Activated T-cell treated with anti-CD3 and anti-CD28 coated beads, Interleukin-2, amount 50 U/mL, for 4 hours (primary cell): ENCODE measurements at regions not wholly inside any gene's neighbourhood (a gene's known extent, or its start where the extent isn't known, plus 50 kb on each side); places are given as distances from the start of the nearest gene placed in this dataset.

ENCODE experiments used
- ATAC-seq, 2 donors: fragments of 200-7000 bp; cut with Tn5 transposase; one replicate each; pipeline ENCODE4 v1.10.0; 2021
- DNase-seq: peaks from one replicate; pipeline ENCODE4 v3.0.0-alpha.2; 2020
- H3K27me3 Mint-ChIP-seq: one replicate; pipeline ENCODE4 v1.8.0; 2021; ENCODE audit warnings: low read depth, mixed read lengths
- H3K36me3 Mint-ChIP-seq: one replicate; pipeline ENCODE4 v1.8.0; 2022; ENCODE audit warnings: mixed read lengths; ENCODE audit not compliant: insufficient read depth
- H3K4me1 Mint-ChIP-seq: one replicate; pipeline ENCODE4 v1.8.0; 2021; ENCODE audit warnings: low read depth, mixed read lengths
- H3K4me3 Mint-ChIP-seq: one replicate; pipeline ENCODE4 v1.8.0; 2021; ENCODE audit warnings: mild to moderate bottlenecking, moderate library complexity, mixed read lengths
- H3K9me3 Mint-ChIP-seq: one replicate; pipeline ENCODE4 v1.8.0; 2021; ENCODE audit warnings: mixed read lengths

- peaks cover 45% of the 10 kb centered on the region for H3K27me3 Mint-ChIP-seq
- no peak for DNase-seq
- no peak overlapping the region for H3K4me3 Mint-ChIP-seq
- no peak for ATAC-seq
- peaks cover 4% of the 10 kb centered on the region for H3K4me1 Mint-ChIP-seq
- H3K9me3 Mint-ChIP-seq: peaks cover 3% of the 10 kb centered on the region
- no peaks in the 10 kb centered on the region for H3K36me3 Mint-ChIP-seq
Observed at GRCh38 chr9:87149799-87150198, 202.5 kb upstream of the GAS1 start.

- H3K36me3 Mint-ChIP-seq: no peaks in the 10 kb centered on the region
- H3K27me3 Mint-ChIP-seq: peaks cover 36% of the 10 kb centered on the region
Observed at GRCh38 chr9:87152256-87152655, 204.9 kb upstream of the GAS1 start.

DNA sequence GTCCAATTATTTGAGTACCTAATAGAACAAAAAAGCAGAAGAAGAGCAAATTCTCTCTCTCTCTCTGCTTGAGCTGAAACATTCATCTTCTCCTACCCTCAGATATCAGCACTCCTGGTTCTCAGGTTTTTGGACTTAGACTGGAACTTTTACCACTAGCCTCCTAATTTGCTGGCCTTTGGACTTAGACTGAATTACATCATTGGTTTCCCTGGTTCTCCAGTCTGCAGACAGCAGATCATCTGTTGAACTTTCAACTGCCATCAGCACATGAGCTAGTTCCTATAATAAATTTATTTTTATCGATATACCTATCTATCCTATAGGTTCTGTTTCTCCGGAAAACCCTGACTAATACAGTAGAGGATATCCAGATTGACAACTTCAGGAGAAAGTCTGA is 208.9 kb upstream of the GAS1 start:
- Mint-ChIP-seq H3K9me3 (no peaks in the 10 kb centered on the region), H3K4me3 (no peak overlapping the region), H3K4me1 (no peaks in the 10 kb centered on the region), H3K36me3 (no peaks in the 10 kb centered on the region), H3K27me3 (peaks cover 5% of the 10 kb centered on the region)
- ATAC-seq: no peak
- no peak for DNase-seq

More at GRCh38 chr9:87152256-87152655, 204.9 kb upstream of the GAS1 start:
- H3K4me1 Mint-ChIP-seq: peaks cover 4% of the 10 kb centered on the region
- ATAC-seq: no peak
- no peak for DNase-seq
- H3K9me3 Mint-ChIP-seq: no peaks in the 10 kb centered on the region
- no peak overlapping the region for H3K4me3 Mint-ChIP-seq

- H3K4me1 Mint-ChIP-seq: no peaks in the 10 kb centered on the region
- H3K4me3 Mint-ChIP-seq: no peak overlapping the region
- no peaks in the 10 kb centered on the region for H3K36me3 Mint-ChIP-seq
- DNase-seq: no peak
- H3K9me3 Mint-ChIP-seq: no peaks in the 10 kb centered on the region
- peaks cover 5% of the 10 kb centered on the region for H3K27me3 Mint-ChIP-seq
- ATAC-seq: no peak
Observed at GRCh38 chr9:87157366-87158031, 210.2 kb upstream of the GAS1 start.

- Mint-ChIP-seq H3K4me1 (no peaks in the 10 kb centered on the region), H3K4me3 (no peak overlapping the region), H3K27me3 (peaks cover 5% of the 10 kb centered on the region), H3K36me3 (no peaks in the 10 kb centered on the region), H3K9me3 (no peaks in the 10 kb centered on the region)
- no peak for ATAC-seq
- no peak for DNase-seq
Observed at GRCh38 chr9:87158765-87159164, 211.5 kb upstream of the GAS1 start.

DNA sequence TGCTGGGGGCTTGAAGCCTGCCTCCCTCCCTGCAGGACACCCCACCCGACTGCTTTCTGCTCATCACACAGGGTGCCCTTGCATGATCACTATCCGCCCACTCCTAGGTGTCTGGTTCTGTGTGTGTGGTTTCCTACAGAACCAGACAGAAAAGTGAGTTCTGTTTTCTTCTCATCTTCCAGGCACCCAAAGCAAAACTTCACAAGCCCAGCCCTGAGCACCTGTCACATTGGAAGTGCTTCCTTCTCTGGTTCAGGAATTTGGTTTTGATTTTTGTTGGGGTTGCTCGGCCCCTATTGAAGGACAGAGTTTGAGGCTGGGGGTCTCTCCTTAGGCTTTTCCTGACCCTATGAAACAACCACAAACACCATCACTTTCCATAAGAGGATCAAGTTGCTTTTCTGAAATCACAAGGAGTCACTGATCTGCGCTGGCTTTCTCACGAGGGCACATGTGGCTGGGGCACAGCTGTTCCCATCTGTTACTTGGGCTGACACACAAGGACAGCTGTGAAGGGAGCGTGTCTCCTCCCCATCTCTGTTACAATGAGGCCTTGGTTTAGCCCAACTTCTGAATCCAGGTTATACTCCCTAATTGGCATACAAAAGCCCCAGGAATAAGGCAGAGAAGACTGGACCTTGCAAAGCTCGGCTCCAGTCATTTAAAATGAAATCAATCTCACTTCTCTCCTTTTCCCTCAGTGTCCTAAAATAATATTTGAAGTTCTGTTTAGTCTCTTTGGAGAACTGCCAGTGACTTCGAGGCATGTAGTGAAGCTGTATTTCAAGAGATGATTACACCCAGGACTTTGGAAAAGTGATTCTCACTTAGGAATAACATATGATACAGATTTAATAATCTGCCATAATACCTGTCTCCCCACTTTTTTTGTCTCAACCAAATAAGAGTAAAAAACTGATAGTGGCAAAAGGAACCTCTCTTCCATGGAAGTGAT is 213.1 kb upstream of the GAS1 start:
- H3K9me3 Mint-ChIP-seq: no peaks in the 10 kb centered on the region
- H3K4me1 Mint-ChIP-seq: no peaks in the 10 kb centered on the region
- ATAC-seq (no peak), DNase-seq (no peak)
- no peaks in the 10 kb centered on the region for H3K36me3 Mint-ChIP-seq
- no peak overlapping the region for H3K4me3 Mint-ChIP-seq
- H3K27me3 Mint-ChIP-seq: peaks cover 2% of the 10 kb centered on the region

DNA sequence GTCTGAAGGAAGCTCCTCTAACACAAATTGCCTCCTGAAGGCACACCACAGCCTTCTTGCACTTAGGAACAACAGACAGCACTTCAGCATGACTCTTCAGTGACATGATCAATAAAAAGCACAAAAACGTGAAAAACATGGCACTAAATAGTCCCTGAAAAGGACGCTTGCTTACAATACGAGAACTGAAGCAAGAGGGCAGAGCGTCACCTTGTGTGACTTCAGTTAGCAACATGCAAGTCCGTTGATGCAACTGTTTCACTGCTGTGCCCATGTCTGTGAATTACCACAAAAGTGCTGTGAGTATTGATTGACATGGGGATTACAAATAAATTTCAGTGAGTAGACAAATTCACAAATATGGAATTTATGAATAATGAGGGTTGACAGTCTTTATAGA is 219.9 kb upstream of the GAS1 start:
- Mint-ChIP-seq H3K4me3 (no peak overlapping the region), H3K9me3 (no peaks in the 10 kb centered on the region), H3K36me3 (no peaks in the 10 kb centered on the region), H3K27me3 (peaks cover 2% of the 10 kb centered on the region), H3K4me1 (no peaks in the 10 kb centered on the region)
- DNase-seq (no peak), ATAC-seq (no peak)

DNA sequence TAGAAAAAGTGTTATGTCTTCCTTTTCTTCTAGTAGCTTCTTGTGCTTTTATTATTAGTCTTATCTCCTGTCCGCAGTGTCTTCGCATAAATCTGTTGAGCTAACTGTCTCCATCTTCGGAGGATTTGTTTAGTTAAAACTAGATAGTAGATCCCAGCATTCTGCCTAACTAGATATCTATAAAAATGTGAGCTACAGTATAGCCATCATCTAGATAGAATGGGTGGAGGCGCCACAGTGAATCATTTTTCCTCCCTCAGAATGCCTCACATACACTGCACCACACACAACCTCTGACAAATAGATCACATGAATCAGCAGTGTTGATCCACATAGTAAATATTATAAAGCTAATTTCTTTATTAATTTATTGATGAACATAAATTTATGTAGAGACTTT is 220.3 kb upstream of the GAS1 start:
- ATAC-seq (no peak), DNase-seq (no peak)
- no peaks in the 10 kb centered on the region for H3K36me3 Mint-ChIP-seq
- H3K27me3 Mint-ChIP-seq: peaks cover 2% of the 10 kb centered on the region
- H3K4me1 Mint-ChIP-seq: no peaks in the 10 kb centered on the region
- H3K9me3 Mint-ChIP-seq: no peaks in the 10 kb centered on the region
- H3K4me3 Mint-ChIP-seq: no peak overlapping the region

GRCh38 chr9:87178302-87178701 is 231.0 kb upstream of the GAS1 start:
- DNase-seq (no peak), ATAC-seq (no peak)
- Mint-ChIP-seq H3K9me3 (peaks cover 11% of the 10 kb centered on the region), H3K4me1 (no peaks in the 10 kb centered on the region), H3K27me3 (no peaks in the 10 kb centered on the region), H3K4me3 (no peak overlapping the region), H3K36me3 (no peaks in the 10 kb centered on the region)

- ATAC-seq: no peak
- no peaks in the 10 kb centered on the region for H3K27me3 Mint-ChIP-seq
- peaks cover 11% of the 10 kb centered on the region for H3K9me3 Mint-ChIP-seq
- no peak for DNase-seq
- no peak overlapping the region for H3K4me3 Mint-ChIP-seq
- H3K4me1 Mint-ChIP-seq: no peaks in the 10 kb centered on the region
- no peaks in the 10 kb centered on the region for H3K36me3 Mint-ChIP-seq
Observed at GRCh38 chr9:87179553-87180340, 232.4 kb upstream of the GAS1 start.

DNA sequence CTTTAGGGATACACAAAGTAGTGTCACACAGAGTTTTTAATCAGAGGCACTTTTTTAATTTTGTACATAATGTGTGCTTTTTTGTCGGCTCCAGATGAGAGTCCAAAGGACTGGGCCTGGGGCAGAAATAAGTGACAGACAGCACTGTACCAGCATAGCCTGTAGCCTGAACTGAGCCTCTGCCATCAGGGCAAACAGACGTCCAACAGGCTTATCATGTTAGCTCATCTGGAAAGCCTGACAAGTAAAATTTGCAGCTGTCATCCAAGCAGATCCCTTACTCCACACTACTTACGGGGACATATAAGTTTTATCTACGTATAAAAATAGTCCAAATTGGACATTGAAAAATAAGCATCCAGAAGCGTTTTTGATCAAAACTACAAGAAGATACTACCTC is 233.1 kb upstream of the GAS1 start:
- H3K4me3 Mint-ChIP-seq: no peak overlapping the region
- H3K9me3 Mint-ChIP-seq: peaks cover 11% of the 10 kb centered on the region
- H3K4me1 Mint-ChIP-seq: no peaks in the 10 kb centered on the region
- H3K36me3 Mint-ChIP-seq: no peaks in the 10 kb centered on the region
- ATAC-seq: no peak
- no peak for DNase-seq
- no peaks in the 10 kb centered on the region for H3K27me3 Mint-ChIP-seq

DNA sequence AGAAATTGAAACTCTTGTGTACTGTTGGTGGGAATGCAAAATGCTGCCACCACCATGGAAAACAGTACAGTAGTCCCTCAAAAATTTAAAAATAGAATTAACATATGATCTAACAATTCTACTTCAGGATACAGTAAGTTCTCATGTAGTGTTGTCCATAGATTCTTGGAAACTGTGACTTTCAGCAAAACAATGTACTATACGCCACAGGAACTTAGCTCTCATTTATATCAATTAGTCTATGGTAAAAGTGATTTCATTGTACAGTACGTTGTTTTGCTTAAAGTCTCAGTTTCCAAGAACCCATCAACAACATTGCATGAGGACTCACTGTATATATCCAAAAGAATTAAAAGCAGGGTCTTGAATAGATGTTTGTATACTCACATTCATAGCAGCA is 233.5 kb upstream of the GAS1 start:
- Mint-ChIP-seq H3K36me3 (no peaks in the 10 kb centered on the region), H3K4me1 (no peaks in the 10 kb centered on the region), H3K27me3 (no peaks in the 10 kb centered on the region), H3K9me3 (peaks cover 11% of the 10 kb centered on the region), H3K4me3 (no peak overlapping the region)
- DNase-seq (no peak), ATAC-seq (no peak)

DNA sequence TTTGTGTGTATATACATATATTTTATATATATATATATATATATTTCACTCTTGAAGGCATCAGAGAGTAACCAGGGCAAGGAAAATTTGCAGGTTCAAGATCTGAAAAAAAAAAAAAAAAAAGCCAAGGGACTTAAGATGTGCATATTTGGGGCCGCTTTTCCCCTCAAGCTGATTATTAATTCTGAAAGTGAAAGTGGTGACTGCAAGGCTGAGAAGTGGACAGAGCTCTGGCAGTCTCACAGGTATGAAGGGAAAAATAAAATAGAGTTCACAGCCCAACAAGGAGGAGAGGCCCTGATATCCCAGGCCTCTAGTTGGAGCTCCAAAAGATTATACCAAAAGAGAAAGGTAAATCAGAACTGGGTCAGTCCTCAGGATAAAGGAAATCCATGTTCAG is 234.4 kb upstream of the GAS1 start:
- Mint-ChIP-seq H3K27me3 (no peaks in the 10 kb centered on the region), H3K9me3 (peaks cover 11% of the 10 kb centered on the region), H3K4me1 (no peaks in the 10 kb centered on the region), H3K4me3 (no peak overlapping the region), H3K36me3 (no peaks in the 10 kb centered on the region)
- ATAC-seq: no peak
- DNase-seq: no peak

DNA sequence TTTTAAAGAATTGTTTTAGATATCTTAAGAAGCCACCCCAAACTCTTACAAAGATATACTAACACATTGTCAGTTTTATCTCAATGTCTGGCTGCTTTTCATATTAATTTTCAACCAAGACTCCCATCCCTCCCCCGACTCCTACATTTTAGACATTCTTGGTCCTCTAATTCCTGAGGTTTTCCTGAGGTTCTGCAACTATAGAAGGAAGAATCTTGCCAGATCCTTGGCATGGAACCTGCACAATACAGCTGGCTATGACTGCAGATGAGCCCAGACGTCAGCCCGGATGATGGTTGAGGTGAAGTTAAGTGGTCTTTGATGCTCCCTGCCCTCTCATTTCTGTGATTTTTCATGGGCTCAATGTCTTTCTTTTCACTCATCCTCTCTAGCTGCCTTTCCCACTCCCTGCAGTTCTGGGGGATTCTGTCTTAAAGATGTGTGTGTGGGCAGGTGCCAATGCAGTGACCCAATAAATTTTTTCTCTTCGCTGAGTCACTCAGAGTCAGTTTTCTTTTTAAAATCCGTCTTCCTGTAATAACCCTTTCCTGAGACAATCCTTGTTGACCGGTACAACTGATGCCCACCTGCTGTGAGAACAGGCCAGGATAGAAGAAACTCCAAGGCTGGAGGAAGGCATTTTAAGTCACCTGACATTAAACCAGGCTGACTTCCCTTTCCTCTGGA is 237.8 kb upstream of the GAS1 start:
- Mint-ChIP-seq H3K4me1 (no peaks in the 10 kb centered on the region), H3K4me3 (no peak overlapping the region), H3K36me3 (no peaks in the 10 kb centered on the region), H3K9me3 (peaks cover 11% of the 10 kb centered on the region), H3K27me3 (peaks cover 8% of the 10 kb centered on the region)
- ATAC-seq (no peak), DNase-seq (no peak)
